ENCODE measurements at regions not wholly inside any gene's neighbourhood (a gene's known extent, or its start where the extent isn't known, plus 50 kb on each side); places are given as distances from the start of the nearest gene placed in this dataset.

- H3K27me3 ChIP-seq (replicated peaks in 1 of 4; ENCODE audit: control extremely low read depth in 1 of 4, control insufficient read depth in 3 of 4, insufficient read depth in 4 of 4, low read length in 3 of 4): peaks cover 0 to 4% (median 1%) of the 10 kb centered on the region in 4 experiments
- H3K27ac ChIP-seq (ENCODE audit: low read length in 2 of 2): no peak overlapping the region
- Mint-ChIP-seq H3K27me3 (peaks cover 12% of the 10 kb centered on the region), H3K4me1 (no peaks in the 10 kb centered on the region), H3K9me3 (ENCODE audit: insufficient read depth) (no peaks in the 10 kb centered on the region), H3K27ac (no peak overlapping the region), H3K4me3 (no peak overlapping the region)
- H3K4me1 ChIP-seq (ENCODE audit: control insufficient read depth in 2 of 2, insufficient read depth in 2 of 2, low read length in 2 of 2): no peaks in the 10 kb centered on the region
- no peaks in the 10 kb centered on the region for H3K9me3 ChIP-seq (ENCODE audit: control extremely low read depth in 1 of 3, control insufficient read depth in 2 of 3, insufficient read depth in 1 of 3, low read length in 2 of 3)
- no peak overlapping the region for H3K4me3 ChIP-seq (ENCODE audit: control extremely low read depth in 1 of 5, extremely low read depth in 1 of 5, insufficient read depth in 1 of 5, low read depth in 2 of 5, low read length in 4 of 5)
- no peak overlapping the region for H3K4me2 ChIP-seq (replicated peaks; ENCODE audit: low read depth, low read length, poor library complexity, severe bottlenecking)
- no peaks in the 10 kb centered on the region for H4K20me1 ChIP-seq (ENCODE audit: control insufficient read depth, insufficient read depth, low read length, poor library complexity, severe bottlenecking)
- H2AFZ ChIP-seq (ENCODE audit: insufficient read depth, low read depth, low read length, poor library complexity, severe bottlenecking): no peak overlapping the region
- no peak for DNase-seq
- intact Hi-C loops (cut with micrococcal nuclease): no loop called here
- ChIA-PET CTCF (no interaction called here), POLR2A (no interaction called here)
- no peak for TF ChIP-seq CTCF (IDR thresholded peaks at IDR 0.05)
- no peak for TF ChIP-seq EZH2 (IDR thresholded peaks at IDR 0.05; ENCODE audit: borderline replicate concordance, insufficient read depth, low read depth, low read length, poor library complexity, severe bottlenecking)
- no peak for ATAC-seq (ENCODE audit: low read depth)
- no peaks in the 10 kb centered on the region for H3K79me2 ChIP-seq (ENCODE audit: control insufficient read depth, insufficient read depth, low read length)
- 90% methylated on average over 6 of the region's 8 CpGs for WGBS (ENCODE audit: insufficient coverage)
- H3K36me3 ChIP-seq (replicated peaks in 1 of 2; ENCODE audit: control extremely low read depth in 1 of 2, control insufficient read depth in 1 of 2, extremely low read depth in 1 of 2, insufficient read depth in 2 of 2, low read length in 1 of 2): no peaks in the 10 kb centered on the region
- H3K9ac ChIP-seq (ENCODE audit: low read length): no peak overlapping the region
Measured at GRCh38 chr20:34179637-34180360, 61.4 kb upstream of the ASIP start.

- H3K4me1 ChIP-seq (ENCODE audit: control insufficient read depth in 2 of 2, insufficient read depth in 2 of 2, low read length in 2 of 2): no peaks in the 10 kb centered on the region
- Mint-ChIP-seq H3K4me3 (no peak overlapping the region), H3K27ac (no peak overlapping the region), H3K9me3 (ENCODE audit: insufficient read depth) (no peaks in the 10 kb centered on the region), H3K4me1 (peaks cover 3% of the 10 kb centered on the region), H3K27me3 (peaks cover 15% of the 10 kb centered on the region)
- ATAC-seq (ENCODE audit: low read depth) (no peak), DNase-seq (no peak)
- H3K4me3 ChIP-seq (ENCODE audit: control extremely low read depth in 1 of 5, extremely low read depth in 1 of 5, insufficient read depth in 1 of 5, low read depth in 2 of 5, low read length in 4 of 5): no peak overlapping the region
- ChIA-PET CTCF (no interaction called here), POLR2A (no interaction called here)
- no peaks in the 10 kb centered on the region for H3K36me3 ChIP-seq (replicated peaks in 1 of 2; ENCODE audit: control extremely low read depth in 1 of 2, control insufficient read depth in 1 of 2, extremely low read depth in 1 of 2, insufficient read depth in 2 of 2, low read length in 1 of 2)
- no peak for TF ChIP-seq CTCF (IDR thresholded peaks at IDR 0.05)
- TF ChIP-seq EZH2 (IDR thresholded peaks at IDR 0.05; ENCODE audit: borderline replicate concordance, insufficient read depth, low read depth, low read length, poor library complexity, severe bottlenecking): no peak
- H3K9ac ChIP-seq (ENCODE audit: low read length): no peak overlapping the region
- H3K27ac ChIP-seq (ENCODE audit: low read length in 2 of 2): no peak overlapping the region
- WGBS (ENCODE audit: insufficient coverage): 100% methylated on average over 8 of the region's 14 CpGs
- H3K79me2 ChIP-seq (ENCODE audit: control insufficient read depth, insufficient read depth, low read length): no peaks in the 10 kb centered on the region
- intact Hi-C loops (cut with micrococcal nuclease): no loop called here
- peaks cover 0 to 4% (median 1%) of the 10 kb centered on the region in 4 experiments for H3K27me3 ChIP-seq (replicated peaks in 1 of 4; ENCODE audit: control extremely low read depth in 1 of 4, control insufficient read depth in 3 of 4, insufficient read depth in 4 of 4, low read length in 3 of 4)
- H4K20me1 ChIP-seq (ENCODE audit: control insufficient read depth, insufficient read depth, low read length, poor library complexity, severe bottlenecking): no peaks in the 10 kb centered on the region
- H2AFZ ChIP-seq (ENCODE audit: insufficient read depth, low read depth, low read length, poor library complexity, severe bottlenecking): no peak overlapping the region
- no peaks in the 10 kb centered on the region for H3K9me3 ChIP-seq (ENCODE audit: control extremely low read depth in 1 of 3, control insufficient read depth in 2 of 3, insufficient read depth in 1 of 3, low read length in 2 of 3)
- H3K4me2 ChIP-seq (replicated peaks; ENCODE audit: low read depth, low read length, poor library complexity, severe bottlenecking): no peak overlapping the region
Measured at GRCh38 chr20:34180460-34181120, 60.6 kb upstream of the ASIP start.

Measured in B cell (primary cell).